GM18502 (cell line): ENCODE measurements at regions not wholly inside any gene's neighbourhood (a gene's known extent, or its start where the extent isn't known, plus 50 kb on each side); places are given as distances from the start of the nearest gene placed in this dataset.

Source experiments
- ATAC-seq: cut with Tn5 transposase; IDR thresholded peaks from one replicate; pipeline ENCODE4 v1.9.1; 2021; ENCODE audit warnings: mild to moderate bottlenecking; ENCODE audit not compliant: unreplicated experiment, poor library complexity

DNA sequence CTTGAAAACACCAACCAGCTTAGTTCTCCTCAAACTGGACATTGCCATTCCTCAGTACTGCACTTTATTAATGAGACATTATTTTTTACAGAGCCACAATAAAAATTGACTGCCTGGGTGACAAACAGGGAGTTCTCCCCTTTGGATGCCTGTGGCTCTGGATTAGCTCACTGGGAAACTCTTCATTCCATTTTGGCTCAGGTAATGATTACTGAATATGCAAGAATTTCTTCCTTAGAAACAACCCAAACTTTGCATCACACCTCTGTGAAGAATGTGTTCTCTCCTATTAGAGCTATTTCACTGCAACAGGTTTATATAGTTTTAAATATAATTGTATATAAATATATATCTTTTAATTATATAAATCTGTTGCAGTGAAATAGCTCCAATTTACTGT lies 2065.8 kb downstream of the ARAP2 start:
- ATAC-seq, result no peak

DNA sequence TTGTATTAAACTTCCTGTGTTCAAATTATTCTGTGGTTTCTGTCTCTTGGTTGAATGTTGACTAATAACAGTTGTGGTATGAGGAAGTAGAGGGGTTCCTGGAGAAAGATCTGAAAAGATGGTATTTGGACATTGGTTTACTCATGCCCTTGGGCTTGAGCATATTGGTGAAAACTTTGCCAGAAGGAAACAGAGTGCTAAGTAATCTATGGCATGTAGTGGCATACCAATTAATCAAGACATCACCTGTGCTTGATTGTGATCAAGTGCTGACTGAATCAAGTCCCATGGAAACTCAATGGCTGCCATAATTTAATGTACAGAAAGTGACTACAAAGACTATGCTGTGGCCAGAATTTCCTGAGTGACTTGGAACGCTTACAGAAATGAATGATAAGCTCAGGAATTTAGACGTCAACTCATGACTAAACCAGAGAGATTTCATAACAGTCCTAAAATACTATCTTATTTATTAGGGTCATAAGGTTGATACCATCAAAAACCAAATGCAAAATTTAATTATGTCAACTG lies 2062.9 kb downstream of the ARAP2 start:
- no peak for ATAC-seq

DNA sequence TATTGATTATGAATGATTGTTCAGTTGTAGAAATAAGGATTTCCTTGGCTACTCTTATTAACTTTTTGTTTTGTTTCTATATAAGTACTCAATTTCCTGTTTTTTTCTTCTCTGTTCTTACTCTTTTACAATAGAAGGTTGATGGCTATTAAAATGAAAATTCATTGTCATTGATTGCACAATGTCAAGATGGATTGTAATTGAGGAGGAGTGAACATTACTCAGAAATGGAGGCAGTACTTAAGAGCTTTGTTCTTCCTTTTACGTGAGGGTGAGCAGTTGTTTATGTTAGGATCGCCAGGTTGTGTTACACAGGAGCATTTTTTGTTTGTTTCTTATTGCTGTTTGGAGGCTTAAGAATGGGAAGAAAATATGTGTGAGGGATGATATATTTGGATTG lies 2062.4 kb downstream of the ARAP2 start:
- no peak for ATAC-seq

DNA sequence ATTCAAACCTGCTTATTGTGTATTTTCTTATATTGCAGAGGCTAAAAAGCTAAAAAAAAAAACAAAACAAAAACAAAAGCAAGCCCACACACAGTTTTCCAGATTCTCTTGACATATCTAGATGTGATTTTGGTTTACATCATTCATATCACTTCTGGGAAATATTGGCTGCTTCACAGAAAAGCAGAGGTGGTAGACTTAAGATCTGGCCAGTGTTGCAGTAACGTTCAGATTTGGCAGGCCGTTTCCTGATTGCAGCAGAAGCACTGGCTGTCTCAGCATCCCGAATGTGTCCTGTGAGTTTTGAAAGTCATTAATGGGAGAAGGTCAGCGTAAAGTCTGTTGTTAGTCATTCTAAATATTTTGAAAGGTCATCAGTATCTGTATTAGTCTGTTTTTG lies 2062.0 kb downstream of the ARAP2 start:
- no peak for ATAC-seq

DNA sequence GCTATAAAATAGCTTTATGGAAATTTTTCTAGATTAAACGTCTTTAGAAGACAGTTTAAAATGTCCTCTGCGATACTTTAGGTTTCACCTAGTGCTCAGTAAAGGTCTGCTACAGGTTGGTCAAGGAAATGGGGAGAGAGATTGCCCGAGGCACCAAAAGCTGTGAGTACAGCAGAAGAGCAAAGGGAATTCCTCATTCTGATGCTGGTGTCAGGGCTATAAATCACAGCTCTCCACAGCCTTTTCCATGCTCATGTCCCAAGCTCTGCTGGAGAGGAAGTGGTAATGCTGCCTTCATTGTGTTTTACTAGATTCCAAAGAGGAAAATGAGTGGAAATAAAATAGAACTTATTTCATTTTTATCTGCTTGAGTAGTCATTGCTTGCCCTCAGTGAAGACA lies 2060.4 kb downstream of the ARAP2 start:
- no peak for ATAC-seq

DNA sequence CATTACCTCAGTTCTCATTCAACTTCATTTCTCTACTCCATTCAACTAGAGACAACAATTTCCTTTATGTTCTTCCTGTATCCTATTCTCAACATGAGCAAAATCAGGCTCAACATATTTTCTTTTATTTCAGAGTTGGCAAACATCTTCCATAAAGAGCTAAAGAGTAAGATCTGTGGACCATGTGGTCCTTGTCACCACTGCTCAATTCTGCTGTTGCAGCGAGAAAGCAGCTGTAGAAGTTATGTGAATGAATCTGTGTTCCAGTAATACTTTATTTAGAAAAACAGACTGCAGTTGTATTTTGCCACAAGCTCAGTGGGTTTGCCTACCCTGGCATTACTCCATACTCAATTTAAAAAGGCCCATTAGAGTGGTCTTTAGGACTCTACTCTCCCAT lies 2057.3 kb downstream of the ARAP2 start:
- ATAC-seq, result no peak

DNA sequence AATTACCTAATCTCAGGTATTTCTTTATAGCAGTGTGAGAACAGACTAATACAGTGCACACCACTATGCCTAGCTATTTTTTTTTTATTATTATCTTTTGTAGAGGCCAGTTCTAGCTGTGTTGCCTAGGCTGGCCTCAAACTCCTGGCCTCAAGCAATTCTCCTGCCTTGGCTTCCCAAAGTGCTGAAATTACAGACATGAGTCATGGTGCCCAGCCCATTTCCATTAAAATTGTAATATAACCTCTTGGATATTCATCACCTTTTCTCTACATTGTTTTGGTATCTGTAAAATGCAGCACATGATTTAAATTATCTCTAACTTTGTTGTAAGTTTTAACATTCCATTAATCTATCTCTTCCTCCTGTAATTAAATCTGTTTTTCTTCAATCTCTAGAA lies 2052.9 kb downstream of the ARAP2 start:
- ATAC-seq, result no peak

DNA sequence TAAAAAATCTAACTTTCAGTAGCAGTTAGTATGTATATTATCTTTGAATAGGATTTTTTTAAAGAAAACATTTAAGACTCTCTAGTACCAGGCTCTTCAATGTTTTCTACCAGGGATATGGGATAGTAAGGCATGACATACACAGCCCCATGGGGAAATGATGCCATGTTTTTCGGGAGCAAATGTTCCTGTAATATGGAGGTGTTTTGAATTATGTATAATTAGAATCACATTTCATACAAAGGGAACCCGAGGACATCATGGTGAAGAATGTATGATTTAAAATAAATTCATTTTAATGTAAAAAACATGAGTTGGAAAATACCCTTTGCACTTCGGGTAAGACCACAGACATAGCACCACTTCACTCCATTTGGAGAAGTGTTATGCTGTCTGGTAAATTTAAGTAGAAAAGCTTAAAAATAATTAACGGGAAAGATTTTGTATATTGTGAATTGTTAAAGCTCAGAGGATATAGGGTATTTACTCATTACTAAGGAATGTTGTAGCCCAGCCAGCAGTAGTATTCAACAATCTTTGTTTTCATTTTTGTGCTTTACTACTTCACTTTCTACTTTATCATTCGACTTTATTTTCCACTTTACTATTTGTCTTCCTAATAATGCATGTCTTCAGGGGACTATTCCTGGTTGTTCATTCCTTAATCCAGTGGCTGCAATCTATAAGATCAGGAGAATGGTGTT lies 2050.7 kb downstream of the ARAP2 start:
- no peak for ATAC-seq

DNA sequence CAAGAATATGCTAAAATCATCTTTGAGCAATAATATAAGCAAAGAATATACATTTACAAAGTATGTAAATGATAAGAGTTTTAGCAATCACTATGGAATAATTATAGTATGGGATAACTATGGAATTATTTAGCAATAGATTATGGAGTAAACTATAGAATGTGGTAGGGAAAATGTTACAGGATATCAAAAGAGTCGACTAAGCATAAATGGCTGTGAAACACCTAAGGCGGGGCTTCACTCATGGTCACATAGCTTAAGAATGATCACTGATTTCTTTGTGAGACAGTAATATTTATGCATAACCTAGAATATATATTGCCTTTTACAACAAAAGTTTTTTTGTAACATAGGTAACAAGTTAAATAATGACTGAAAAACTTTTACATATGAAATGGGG lies 2049.7 kb downstream of the ARAP2 start:
- ATAC-seq, result no peak

DNA sequence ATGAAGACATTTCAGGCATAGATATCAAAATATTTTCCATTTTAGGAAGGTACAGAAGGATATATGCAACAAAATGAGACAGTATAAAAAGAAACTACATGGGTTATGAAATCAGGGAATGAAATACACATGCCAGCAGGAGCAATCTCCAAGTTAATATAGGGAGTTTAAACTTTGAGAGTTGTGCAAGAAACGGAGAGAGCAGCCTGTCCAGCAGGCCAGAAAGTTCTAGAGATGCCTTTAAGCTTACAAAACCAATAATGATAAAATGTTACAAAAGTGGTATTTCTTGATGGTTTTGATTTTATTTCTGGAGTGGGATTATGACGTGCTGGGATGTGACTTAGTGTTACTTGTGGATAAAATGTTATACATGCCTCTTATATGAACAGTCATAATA lies 2047.9 kb downstream of the ARAP2 start:
- no peak for ATAC-seq

DNA sequence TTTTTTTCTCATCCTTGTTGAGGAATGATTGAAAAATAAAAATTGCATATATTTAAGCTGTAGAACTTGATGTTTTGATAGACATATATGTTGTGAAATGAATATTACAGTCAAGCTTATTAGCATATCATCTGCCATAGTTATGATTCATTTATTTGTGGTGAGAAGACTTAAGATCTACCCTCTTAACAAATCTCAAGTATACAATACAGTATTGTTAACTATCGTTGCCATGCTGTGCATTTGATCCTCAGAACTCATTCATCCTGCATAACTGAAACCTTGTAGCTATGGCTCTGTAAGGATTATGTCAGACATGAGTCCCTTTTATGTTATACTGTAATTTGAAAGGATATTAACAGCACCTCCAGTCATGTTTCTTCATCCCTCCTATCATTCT lies 2045.3 kb downstream of the ARAP2 start:
- no peak for ATAC-seq

DNA sequence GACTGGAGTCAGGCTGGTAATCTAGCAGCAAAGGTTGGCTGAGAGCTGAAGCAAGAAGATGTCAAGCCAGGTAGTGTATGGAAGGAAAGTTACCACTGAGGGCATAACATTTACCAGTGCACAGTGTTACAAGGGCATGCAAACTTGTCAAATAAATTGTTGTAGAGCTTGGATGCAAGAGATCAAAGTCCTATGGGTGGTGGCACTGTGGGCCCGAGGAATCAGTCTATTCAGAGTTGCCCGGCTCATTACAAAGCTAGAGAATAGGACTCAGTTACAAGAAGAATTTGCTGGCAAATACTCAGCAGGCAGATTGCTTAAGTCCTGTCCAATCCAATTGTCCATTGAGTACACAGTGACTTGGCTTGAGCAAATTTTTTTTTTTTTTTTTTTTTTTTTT lies 2043.8 kb downstream of the ARAP2 start:
- ATAC-seq, result no peak

DNA sequence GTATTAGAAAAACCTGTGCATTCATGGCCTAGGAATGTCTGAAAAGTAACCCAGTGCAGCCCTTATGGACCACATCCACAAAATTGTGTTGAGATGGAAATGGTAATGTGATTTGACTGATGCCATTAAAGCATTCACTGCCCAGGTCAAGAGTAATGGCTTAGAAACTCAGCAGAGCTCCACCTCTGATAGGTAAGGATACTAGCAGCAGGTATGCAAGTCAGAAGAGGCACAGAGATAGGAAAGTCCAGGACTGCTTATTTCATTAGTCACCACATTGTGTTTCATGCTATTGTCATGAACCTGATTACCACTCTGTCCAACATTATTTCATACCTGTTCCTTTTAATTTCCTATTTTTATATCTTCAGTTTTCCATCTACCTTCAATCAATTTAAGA lies 2042.2 kb downstream of the ARAP2 start:
- no peak for ATAC-seq

DNA sequence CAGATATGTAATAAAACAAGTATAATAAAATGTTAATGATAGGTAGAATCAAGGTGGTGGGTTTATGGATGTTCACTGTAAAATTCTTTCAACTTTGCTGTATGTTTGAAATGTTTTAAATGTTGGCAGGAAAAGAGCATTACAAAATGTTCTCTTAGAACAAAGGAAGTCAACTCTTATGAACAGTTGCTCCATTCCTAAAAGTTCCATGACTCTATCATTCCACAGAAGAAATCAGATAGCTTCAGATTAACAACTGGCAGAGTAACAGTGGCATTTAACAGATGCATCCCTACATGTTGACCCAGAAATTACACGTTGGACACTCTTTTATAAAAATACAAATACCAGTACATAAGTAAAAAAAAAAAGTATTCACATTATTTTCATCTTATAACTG lies 2023.7 kb downstream of the ARAP2 start:
- ATAC-seq, result no peak

DNA sequence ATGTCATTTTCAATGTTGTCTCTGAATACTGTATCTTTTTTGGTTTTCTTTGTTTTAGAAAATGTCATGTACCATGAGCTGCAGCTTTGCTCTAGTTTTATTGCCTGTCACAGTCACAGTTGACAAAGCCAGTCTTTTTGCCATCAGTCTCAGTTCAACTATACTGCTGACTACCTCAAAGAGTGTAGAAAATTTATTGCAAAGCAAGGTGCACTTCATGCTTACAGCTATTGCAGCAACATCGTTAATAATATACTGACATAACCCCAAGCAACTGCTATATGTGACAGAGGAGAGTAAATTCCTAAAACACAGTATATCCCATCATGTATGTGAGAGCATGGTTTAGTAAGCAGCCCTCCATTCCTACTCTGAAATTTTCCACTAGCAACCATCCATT lies 2022.3 kb downstream of the ARAP2 start:
- no peak for ATAC-seq

DNA sequence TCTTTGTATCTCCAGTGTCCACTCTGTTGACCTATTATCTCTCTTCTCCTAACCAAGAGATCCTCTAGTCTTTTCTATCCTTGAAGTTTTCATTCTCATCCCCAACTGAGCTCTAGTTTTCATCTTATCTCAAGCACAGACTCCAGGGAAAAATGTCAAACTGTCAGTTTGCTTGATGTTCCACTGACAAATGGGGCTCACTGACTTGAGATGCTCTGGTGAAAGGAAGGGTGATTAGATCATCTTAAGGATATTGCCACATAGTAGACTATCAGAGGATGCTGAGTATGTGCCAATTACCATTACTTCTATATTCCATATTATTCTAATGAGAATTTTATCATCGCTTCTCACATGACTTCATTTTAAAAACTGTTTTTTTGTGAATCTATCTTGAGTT lies 2008.2 kb downstream of the ARAP2 start:
- no peak for ATAC-seq

DNA sequence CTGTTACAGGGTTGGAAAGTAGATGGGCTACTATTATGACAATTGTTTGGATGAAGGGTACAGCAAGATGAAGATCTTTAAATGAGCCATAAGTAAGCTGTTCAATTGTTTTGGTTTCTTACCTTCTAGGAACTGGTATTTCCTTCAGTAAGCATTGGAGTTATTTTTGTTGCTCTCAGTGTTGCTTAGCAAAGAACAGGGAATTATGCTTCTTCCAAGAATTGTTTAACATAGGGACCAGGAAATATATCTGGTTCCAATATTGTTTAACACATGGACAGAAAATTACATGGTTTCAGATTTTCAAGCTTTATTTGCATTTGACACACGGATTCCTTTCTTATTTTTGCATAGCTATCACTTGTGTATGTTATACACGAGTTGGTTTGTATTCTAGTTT lies 1999.0 kb downstream of the ARAP2 start:
- ATAC-seq, result no peak

DNA sequence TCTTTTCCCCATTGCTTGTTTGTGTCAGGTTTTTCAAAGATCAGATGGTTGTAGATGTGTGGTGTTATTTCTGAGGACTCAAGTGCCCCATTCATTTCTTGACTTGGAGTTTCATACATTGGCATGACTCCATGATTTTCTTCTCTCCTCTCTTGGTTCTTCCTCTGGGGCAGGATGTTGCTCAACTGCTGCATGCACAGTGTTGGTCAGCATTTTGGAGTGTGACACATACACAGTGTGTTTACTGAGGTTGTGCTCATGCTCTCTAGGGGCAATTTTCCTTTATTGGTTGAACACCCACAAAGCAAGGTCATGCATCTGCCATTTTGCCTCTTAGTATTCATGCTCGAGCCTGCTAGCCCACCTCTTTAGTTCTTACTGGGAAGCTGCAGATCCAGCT lies 1993.8 kb downstream of the ARAP2 start:
- no peak for ATAC-seq

DNA sequence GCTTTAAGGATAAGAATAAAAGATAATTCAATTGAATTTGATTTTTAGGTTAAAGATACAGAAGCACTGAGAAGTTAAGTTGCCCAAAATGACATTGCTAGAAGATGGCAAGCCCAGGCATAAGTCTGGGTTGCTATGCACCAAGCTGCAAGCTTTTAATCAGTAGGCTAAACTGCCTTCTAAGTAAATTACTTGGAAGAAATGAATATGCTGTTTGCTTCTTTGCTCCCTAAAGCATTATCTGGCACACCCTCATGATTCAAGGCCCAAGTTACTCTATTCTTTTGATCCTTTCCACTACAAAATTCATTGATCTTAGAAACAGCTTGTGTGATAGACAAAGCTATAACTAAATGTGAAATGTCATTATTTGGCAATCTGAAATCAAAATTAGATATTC lies 1991.1 kb downstream of the ARAP2 start:
- ATAC-seq, result no peak

DNA sequence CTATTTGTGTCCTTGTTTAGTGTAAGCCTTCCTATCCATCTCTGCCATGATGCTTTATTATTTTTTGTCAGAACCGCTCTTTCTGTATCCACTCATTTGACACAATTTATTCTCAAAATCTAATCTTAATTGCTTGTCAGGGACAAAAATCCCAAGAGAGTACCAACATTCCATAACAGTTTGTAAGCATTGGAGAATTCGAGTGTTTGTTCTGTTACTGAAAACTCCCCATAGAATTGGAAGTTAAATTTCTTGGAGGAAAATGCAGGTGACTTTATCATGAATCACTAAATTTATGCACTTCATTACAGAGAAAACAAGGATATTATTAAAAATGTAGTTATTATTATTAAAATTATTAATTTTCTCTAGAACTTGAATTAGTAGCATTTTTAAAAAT lies 1986.1 kb downstream of the ARAP2 start:
- no peak for ATAC-seq

DNA sequence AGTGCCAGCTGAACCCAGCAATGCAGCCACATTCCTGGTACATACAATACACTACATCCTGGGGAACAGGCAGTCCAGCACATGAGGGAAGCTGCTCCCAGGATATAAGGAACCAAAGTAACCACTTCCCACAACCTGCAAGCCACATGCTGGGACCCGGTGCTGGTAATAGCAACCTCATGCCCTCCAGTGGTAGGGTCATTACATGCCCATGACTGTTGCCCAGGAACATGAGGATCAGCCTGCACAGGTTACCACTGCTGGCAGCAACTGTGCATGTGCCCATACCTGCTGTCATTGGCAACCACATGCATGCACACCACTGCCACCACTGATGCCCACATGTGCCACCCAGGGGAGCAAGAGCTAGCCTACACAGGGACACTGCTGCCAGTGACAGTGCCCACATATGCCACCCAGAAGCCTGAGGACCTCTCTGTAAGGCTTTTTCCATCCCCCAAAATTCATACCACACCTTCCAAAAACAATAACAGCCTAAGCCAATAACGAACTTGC lies 1982.5 kb downstream of the ARAP2 start:
- ATAC-seq, result no peak

DNA sequence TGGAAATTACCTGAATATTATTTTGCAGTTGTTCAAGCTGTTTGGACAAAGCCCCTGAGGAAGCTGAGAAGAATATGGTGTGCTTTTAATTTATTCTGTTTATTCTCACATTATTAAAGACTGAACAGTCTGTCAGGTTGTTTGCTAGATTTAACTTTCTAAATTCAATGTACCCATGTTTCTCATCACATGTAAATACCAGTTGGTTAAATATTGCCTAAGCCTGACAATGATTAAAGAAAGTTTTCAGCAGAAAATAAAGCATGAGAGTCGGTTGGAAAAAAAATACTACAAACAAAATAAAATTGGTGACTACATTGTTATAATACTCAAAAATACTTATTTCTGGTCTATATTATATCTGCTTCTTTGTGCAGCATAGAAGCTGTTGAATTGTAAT lies 1974.7 kb downstream of the ARAP2 start:
- no peak for ATAC-seq
